ENCODE measurements at regions not wholly inside any gene's neighbourhood (a gene's known extent, or its start where the extent isn't known, plus 50 kb on each side); places are given as distances from the start of the nearest gene placed in this dataset.

DNA sequence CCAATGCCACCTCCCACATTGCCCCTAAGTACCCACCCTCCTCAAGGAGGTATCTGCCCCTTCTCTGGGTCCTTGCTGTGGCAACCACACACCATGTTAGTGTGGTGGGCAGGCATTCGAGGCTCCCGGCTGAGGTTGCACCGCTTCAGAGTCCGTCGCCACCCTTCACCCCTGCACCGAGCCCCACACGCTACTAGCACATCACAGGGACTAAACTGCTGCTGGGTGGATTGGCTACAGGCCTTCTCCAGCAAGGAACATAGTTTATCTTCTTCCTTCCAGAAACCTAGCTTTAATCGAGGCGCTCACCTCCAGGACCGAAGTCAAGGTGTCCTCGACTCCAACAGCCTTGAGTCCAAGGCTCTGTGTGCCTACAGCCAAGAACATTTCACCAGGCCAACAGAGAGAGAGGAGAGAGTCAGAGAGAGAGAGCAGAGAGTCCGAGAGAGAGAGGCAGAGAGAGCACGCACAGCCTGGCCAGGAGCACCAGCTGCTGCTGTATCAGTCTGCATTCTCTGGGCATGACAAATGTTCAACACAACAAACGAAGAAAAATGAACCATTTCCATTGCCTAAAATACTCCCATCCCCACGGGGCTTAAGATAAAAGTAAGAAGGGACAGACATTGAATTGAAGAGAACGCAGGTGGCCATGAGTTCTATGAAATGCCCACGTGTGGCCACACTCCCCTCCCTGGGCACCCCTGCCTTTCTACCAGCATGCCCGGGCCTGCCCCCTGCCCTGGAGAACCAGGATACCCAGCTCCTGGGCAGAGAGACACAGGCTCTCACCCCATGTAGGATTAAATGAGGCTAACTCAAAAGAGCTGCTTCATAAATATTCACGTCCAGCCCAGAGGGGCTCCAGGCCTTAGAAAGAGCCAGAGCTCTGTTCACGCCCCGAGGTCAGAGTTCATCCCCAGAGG is 94.9 kb downstream of the RBFOX3 start:
- TF ChIP-seq SP1 (IDR thresholded peaks at IDR 0.05) (no peak), LEF1 (IDR thresholded peaks at IDR 0.05; ENCODE audit: borderline replicate concordance) (no peak), FOXA1 (IDR thresholded peaks at IDR 0.05) (no peak), CTBP1 (IDR thresholded peaks at IDR 0.05; ENCODE audit: borderline replicate concordance) (no peak), FOXM1 (IDR thresholded peaks at IDR 0.05; ENCODE audit: borderline replicate concordance) (no peak), NFRKB (IDR thresholded peaks at IDR 0.05) (no peak), FOXK2 (IDR thresholded peaks at IDR 0.05) (no peak)
